Activated T-cell treated with anti-CD3 and anti-CD28 coated beads, Interleukin-2, amount 50 U/mL, for 4 hours (primary cell): ENCODE measurements at regions not wholly inside any gene's neighbourhood (a gene's known extent, or its start where the extent isn't known, plus 50 kb on each side); places are given as distances from the start of the nearest gene placed in this dataset.

Experiments
- ATAC-seq, 2 donors: fragments of 200-7000 bp; cut with Tn5 transposase; one replicate each; pipeline ENCODE4 v1.10.0; 2021
- DNase-seq: peaks from one replicate; pipeline ENCODE4 v3.0.0-alpha.2; 2020
- H3K27me3 Mint-ChIP-seq: one replicate; pipeline ENCODE4 v1.8.0; 2021; ENCODE audit warnings: low read depth, mixed read lengths
- H3K36me3 Mint-ChIP-seq: one replicate; pipeline ENCODE4 v1.8.0; 2022; ENCODE audit warnings: mixed read lengths; ENCODE audit not compliant: insufficient read depth
- H3K4me1 Mint-ChIP-seq: one replicate; pipeline ENCODE4 v1.8.0; 2021; ENCODE audit warnings: low read depth, mixed read lengths
- H3K4me3 Mint-ChIP-seq: one replicate; pipeline ENCODE4 v1.8.0; 2021; ENCODE audit warnings: mild to moderate bottlenecking, moderate library complexity, mixed read lengths
- H3K9me3 Mint-ChIP-seq: one replicate; pipeline ENCODE4 v1.8.0; 2021; ENCODE audit warnings: mixed read lengths

- Mint-ChIP-seq H3K4me1 (no peaks in the 10 kb centered on the region), H3K27me3 (no peaks in the 10 kb centered on the region), H3K9me3 (no peaks in the 10 kb centered on the region), H3K4me3 (no peak overlapping the region), H3K36me3 (no peaks in the 10 kb centered on the region)
- DNase-seq, result no peak
- no peak for ATAC-seq
Measured at GRCh38 chrX:150299579-150299978, 63.5 kb upstream of the MAMLD1 start.

- Mint-ChIP-seq H3K9me3 (no peaks in the 10 kb centered on the region), H3K27me3 (no peaks in the 10 kb centered on the region), H3K4me1 (no peaks in the 10 kb centered on the region), H3K4me3 (no peak overlapping the region), H3K36me3 (no peaks in the 10 kb centered on the region)
- DNase-seq (no peak), ATAC-seq (no peak)
Measured at GRCh38 chrX:150303386-150304097, 59.6 kb upstream of the MAMLD1 start.

DNA sequence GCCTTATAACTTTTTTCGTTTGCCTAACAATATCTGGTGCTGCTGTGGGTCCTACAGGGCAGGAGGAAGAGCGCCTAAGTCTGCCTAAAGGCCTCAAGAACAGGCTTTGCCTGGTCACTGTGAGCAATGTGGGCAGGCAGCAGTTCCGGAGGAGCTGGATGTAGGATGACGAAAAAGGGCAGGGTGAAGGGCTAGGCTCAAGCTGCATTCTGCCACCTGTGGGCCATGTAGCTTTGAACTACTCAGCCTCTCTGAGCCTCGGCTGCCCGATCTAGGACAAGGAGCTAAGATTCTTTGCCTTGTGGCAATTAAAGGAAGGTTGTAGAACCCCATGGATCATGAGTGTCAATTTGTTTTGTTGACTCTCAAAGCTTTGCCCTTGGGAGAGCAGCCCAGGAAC is 57.1 kb upstream of the MAMLD1 start:
- Mint-ChIP-seq H3K27me3 (no peaks in the 10 kb centered on the region), H3K4me3 (no peak overlapping the region), H3K4me1 (no peaks in the 10 kb centered on the region), H3K36me3 (no peaks in the 10 kb centered on the region), H3K9me3 (no peaks in the 10 kb centered on the region)
- DNase-seq, result no peak
- ATAC-seq, result no peak

- Mint-ChIP-seq H3K9me3 (no peaks in the 10 kb centered on the region), H3K4me3 (no peak overlapping the region), H3K27me3 (no peaks in the 10 kb centered on the region), H3K4me1 (no peaks in the 10 kb centered on the region), H3K36me3 (no peaks in the 10 kb centered on the region)
- ATAC-seq (no peak), DNase-seq (no peak)
Measured at GRCh38 chrX:150308041-150308440, 55.1 kb upstream of the MAMLD1 start.

DNA sequence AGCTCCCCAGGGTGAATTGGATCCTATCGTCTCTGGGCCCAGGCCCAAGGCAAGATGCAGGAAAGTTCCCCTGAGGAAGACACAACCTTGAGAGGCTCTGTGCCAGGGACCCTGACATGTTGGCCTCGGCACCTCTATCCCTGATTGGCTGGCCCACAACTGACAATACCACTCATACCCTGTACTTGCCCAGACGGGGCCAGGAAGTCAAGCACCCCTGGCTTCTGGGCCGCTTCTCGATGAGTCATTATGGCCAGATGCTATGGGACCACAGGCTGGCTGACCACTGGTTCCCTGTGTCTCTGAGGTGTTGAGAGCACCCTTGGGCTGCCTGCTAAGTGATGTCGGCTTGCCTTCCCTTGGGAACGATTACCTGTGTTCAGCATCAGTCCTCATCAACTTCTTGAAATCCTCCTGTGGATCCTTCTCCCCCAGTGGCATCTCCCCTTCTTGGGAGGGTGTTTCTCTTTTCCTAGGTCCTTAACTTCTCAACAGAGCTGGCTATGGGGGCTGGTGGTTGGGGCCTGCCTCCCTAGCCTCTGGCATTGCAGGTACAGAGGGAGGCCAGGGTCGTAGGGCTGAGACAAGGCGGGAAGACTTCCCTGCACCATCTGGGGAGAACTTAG is 54.5 kb upstream of the MAMLD1 start:
- H3K9me3 Mint-ChIP-seq, result no peaks in the 10 kb centered on the region
- H3K36me3 Mint-ChIP-seq, result no peaks in the 10 kb centered on the region
- ATAC-seq, result no peak
- DNase-seq, result no peak
- H3K4me1 Mint-ChIP-seq, result no peaks in the 10 kb centered on the region
- H3K27me3 Mint-ChIP-seq, result no peaks in the 10 kb centered on the region
- H3K4me3 Mint-ChIP-seq, result no peak overlapping the region

GRCh38 chrX:150310417-150310816 is 52.7 kb upstream of the MAMLD1 start:
- no peaks in the 10 kb centered on the region for H3K9me3 Mint-ChIP-seq
- no peak for ATAC-seq
- no peaks in the 10 kb centered on the region for H3K36me3 Mint-ChIP-seq

DNA sequence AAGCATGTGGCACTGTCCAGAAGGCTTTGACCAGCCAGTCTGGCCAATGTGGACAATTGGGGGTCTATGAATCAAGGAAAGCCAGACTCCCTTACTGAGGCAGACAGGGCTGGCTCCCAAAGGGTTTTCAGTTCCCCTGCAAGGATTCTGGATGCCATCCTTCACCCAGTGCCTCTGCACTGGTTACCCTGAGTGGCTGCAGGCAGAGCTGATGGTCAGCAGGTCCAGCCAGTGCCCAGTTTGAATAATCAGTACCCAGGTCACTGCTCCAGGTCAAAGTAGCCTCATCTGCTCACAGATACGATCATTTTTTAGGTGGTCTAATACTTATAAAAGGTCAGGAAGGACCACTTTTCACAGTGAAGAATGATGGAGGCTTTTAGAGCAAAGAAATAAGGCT is 52.2 kb upstream of the MAMLD1 start:
- Mint-ChIP-seq H3K27me3 (no peaks in the 10 kb centered on the region), H3K4me3 (no peak overlapping the region), H3K4me1 (no peaks in the 10 kb centered on the region), H3K9me3 (no peaks in the 10 kb centered on the region), H3K36me3 (no peaks in the 10 kb centered on the region)
- no peak for ATAC-seq
- no peak for DNase-seq

More at GRCh38 chrX:150310417-150310816, 52.7 kb upstream of the MAMLD1 start:
- no peak for DNase-seq
- Mint-ChIP-seq H3K4me3 (no peak overlapping the region), H3K27me3 (no peaks in the 10 kb centered on the region), H3K4me1 (no peaks in the 10 kb centered on the region)

DNA sequence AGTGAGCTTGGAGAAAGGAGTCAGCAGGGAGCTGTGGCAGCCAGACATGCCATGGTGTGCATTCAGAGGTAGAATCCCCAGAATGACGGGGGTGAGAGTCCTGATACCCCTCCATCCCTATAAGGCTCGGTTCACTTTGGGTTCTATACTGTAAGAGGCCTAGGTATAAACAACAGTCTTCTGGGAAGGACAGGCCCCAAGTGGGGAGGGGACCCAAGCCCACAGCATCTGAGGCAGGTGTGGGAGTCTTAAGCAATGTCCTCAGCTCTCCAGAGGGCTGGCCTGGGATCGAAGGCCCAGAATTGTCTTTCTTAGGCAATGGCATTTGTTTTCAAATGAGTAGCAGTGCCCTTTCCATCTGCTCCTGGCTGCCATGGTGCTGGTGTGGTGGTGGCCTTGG is 50.2 kb upstream of the MAMLD1 start:
- no peaks in the 10 kb centered on the region for H3K9me3 Mint-ChIP-seq
- no peaks in the 10 kb centered on the region for H3K27me3 Mint-ChIP-seq
- no peaks in the 10 kb centered on the region for H3K4me1 Mint-ChIP-seq
- H3K36me3 Mint-ChIP-seq, result no peaks in the 10 kb centered on the region
- ATAC-seq, result no peak
- no peak for DNase-seq
- H3K4me3 Mint-ChIP-seq, result no peak overlapping the region
